CD4-positive, alpha-beta T cell treated with Interleukin-1 beta for 1 hour (primary cell): ENCODE measurements at regions not wholly inside any gene's neighbourhood (a gene's known extent, or its start where the extent isn't known, plus 50 kb on each side); places are given as distances from the start of the nearest gene placed in this dataset.

ENCODE experiments used
- DNase-seq, 2 donors: peaks; one replicate each; pipeline ENCODE4 v3.0.0-alpha.2; 2020 to 2022

GRCh38 chr17:5789528-5789927 is 205.2 kb upstream of the NLRP1 start:
- DNase-seq, result no peak

- DNase-seq, result no peak
Observed at GRCh38 chr17:5793157-5793556, 208.8 kb upstream of the NLRP1 start.

DNA sequence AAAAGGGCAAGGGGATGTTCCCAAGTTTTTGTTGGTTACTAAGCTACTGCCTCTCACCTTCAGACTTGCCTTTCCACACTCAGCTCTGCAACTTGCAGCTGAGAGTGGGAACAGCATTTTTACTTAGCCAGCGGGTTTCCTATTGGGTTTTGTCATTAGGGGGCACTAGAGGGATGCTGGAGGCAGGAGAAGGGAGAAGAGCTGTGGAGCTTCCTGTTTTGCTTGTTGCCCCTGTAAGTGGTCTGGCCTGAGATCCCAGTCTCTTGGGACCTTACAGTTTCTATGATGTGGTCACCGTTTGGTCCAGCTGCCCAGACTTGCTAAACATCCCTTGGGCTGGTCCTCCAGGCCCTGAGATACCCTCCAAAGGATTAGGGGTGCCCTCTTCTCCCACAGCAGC is 209.6 kb upstream of the NLRP1 start:
- DNase-seq, result no peak

GRCh38 chr17:5794385-5794784 is 210.1 kb upstream of the NLRP1 start:
- no peak for DNase-seq

- no peak for DNase-seq
Observed at GRCh38 chr17:5794881-5795506, 210.7 kb upstream of the NLRP1 start.

- DNase-seq, result no peak
Observed at GRCh38 chr17:5797447-5798050, 213.2 kb upstream of the NLRP1 start.

DNA sequence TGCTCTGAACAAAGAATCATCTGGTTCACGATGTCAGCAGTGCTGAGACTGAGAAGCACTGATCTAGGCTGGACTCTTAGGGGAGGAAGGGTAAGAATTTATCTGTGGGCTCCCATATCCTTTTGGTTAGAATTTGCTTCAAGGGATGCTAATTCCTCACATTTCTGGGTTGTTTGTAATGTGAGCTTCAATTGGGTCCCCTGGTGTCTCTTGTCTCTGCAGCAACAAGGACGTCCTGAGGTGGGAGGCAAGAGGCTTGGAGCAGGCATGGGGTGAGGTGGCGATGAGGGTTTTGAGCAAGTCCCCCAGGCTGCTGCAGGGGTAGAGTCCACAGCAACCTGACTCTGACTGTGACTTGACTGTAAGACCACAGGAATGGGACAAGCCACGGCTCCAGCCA is 213.8 kb upstream of the NLRP1 start:
- DNase-seq, result no peak

DNA sequence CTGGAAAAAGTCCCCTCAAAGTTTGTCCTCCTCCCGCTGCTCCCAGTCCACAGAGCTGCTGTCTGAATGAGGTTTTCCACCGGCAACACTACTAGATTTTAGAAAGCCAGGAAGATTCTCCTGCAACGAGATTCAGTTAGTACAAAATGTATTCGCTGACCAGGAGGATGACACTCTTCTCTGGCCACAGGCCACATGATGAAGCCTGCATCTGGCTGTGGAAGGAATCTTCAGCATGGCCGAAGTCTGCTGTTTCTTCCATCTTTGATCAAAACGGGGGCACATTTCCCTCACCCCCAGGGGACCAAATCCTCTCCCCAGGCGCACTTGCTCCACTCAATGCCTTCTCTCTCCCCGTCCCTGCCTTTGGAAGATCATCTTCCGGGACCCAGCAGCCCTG is 215.8 kb upstream of the NLRP1 start:
- no peak for DNase-seq

- DNase-seq, result no peak
Observed at GRCh38 chr17:5800646-5801045, 216.3 kb upstream of the NLRP1 start.

DNA sequence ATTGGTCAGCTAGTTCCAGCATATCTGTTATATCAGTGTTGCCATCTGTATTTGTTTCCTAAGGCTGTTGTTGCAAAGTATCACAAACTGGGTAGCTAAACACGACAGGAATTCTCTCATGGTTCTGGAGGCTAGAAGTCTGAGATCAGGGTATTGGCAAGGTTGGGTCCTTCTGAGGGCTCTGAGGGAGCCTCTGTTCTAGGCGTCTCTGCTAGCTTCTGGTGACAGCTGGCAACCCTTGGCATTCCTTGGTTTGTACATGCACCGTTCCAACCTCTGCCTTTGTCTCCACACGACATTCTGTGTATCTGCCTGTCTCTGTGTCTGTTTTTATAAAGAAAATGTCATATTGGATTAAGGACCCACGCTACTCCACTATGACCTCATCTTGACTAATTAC is 219.9 kb upstream of the NLRP1 start:
- DNase-seq, result no peak

- no peak for DNase-seq
Observed at GRCh38 chr17:5809056-5809455, 224.7 kb upstream of the NLRP1 start.

DNA sequence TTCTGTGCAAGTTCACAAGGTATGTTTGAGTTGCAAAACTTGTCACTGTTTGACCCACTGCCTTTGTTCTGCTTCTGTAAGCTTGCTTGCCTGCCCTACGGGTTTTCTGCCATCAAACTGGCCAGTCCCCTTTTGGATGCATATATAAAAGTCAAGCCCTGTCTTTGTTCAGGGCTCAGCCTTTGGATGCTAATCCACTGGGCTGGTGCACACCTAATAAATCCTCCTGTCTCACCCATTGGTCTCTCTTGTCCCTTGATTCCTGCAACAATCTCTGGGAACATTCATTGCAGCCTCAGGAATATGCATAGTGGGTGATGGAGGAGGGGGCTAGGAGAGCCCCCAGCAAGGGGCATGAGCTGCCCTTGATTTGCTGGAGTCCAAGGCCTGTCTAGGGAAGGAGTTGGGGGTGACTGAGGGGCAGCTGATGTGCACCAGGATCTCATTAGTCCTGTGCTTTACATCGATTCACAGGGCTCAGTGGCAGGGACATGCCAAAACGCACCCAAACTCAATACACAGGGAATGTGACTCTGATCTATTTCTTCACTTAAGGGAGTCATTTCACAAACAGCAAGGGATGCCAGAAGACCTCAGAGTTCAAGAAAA is 225.4 kb upstream of the NLRP1 start:
- DNase-seq, result no peak

GRCh38 chr17:5812590-5812989 is 228.3 kb upstream of the NLRP1 start:
- no peak for DNase-seq

DNA sequence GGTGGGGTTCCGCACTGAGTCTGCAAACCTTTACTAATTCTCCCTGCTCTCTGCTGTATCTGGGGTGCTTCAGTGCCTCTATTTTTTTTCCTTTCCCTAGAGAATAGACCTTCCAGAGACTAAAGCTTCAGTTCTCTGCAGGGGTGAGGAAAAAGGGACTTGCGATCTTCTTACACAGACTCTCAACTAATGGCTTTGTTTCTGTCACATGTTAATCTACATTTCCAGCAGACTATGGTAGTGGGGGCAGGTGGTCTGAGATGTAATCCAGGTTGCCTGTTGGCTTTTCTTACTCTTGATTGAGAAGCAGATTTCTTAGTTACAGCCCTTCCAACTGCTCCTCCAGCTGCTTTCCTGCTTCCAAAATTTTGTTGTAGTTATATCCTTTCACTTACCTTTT is 229.0 kb upstream of the NLRP1 start:
- DNase-seq, result no peak

DNA sequence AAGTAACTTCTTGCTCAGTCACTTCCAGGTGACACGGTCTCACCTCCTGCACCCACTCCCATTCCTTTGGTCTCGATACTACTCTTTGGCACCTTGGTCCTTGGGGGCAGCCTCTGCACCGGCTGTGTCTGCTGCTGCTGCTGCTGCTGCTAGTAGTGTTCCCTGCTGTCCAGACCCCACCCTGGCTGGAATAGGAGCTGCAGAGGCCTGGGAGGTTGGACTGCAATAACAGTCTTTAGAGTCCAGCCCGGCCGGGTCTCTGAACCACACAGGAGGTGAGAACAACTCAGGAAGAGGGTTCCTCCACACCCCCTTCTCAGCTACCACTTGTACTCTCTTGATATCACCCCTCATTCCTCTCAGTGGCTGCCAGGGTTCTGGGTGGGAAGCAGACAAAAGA is 231.1 kb upstream of the NLRP1 start:
- no peak for DNase-seq

DNA sequence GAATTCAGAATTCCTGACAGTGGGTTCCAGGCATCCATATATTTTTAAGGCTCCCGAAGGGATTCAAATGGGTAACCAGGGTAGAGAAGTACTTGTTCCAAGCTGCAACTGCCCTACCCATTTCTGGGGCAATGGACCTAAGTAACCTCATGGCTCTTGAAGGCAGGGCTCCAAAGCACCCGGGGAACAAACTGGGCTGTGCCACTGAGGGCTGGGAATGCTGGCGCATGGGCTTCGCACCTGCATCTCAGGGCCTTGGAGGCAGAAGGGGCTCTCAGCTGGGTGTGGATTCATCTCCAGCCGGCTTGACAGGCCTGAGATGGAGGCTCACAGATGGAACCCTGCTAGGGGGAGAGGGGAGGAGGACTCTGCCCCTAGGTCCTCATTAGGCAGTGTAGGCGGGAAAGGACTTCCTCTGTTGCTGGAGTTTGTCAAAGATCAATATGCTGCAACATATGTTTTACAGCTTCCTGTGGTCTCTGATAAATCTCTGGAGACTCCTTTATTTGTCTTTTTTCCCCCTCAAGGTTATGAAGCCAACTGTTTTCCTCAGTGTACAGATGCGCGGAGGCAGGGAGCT is 232.3 kb upstream of the NLRP1 start:
- DNase-seq, result no peak

GRCh38 chr17:5817475-5818395 is 233.4 kb upstream of the NLRP1 start:
- DNase-seq, result no peak

GRCh38 chr17:5819396-5819795 is 235.1 kb upstream of the NLRP1 start:
- no peak for DNase-seq

GRCh38 chr17:5819921-5820685 is 235.8 kb upstream of the NLRP1 start:
- no peak for DNase-seq

- DNase-seq, result no peak
Observed at GRCh38 chr17:5820721-5821456, 236.6 kb upstream of the NLRP1 start.

GRCh38 chr17:5821803-5822202 is 237.5 kb upstream of the NLRP1 start:
- DNase-seq, result no peak
